SK-N-SH treated with all-trans-retinoic acid at 6 μM for 48 hours (cell line): ENCODE measurements at regions not wholly inside any gene's neighbourhood (a gene's known extent, or its start where the extent isn't known, plus 50 kb on each side); places are given as distances from the start of the nearest gene placed in this dataset.

ENCODE experiments used
- ATAC-seq: fragments of 200-7000 bp; cut with Tn5 transposase; 3 replicates; pipeline ENCODE4 v1.9.1; 2020; ENCODE audit warnings: mild to moderate bottlenecking, moderate library complexity
- ARNTL ChIP-seq: fragments of 450-650 bp; formaldehyde crosslinking; IDR thresholded peaks from 2 replicates; pipeline ENCODE4 v1.5.0; 2020; ENCODE audit warnings: low read depth, mild to moderate bottlenecking, moderate library complexity, borderline replicate concordance
- BACH2 ChIP-seq: fragments of 250-450 bp; sonication (Bioruptor Pico); IDR thresholded peaks from 2 replicates; pipeline ENCODE4 v1.9.0; 2021; ENCODE audit warnings: mild to moderate bottlenecking, borderline replicate concordance
- CSDC2 ChIP-seq: fragments of 250-450 bp; sonication (Bioruptor Pico); IDR thresholded peaks from 2 replicates; pipeline ENCODE4 v1.5.0; 2020; ENCODE audit warnings: mild to moderate bottlenecking, moderate library complexity
- CSRNP3 ChIP-seq: fragments of 250-450 bp; sonication (Bioruptor Pico); IDR thresholded peaks from 2 replicates; pipeline ENCODE4 v1.5.1; 2021; ENCODE audit warnings: mild to moderate bottlenecking, moderate library complexity
- ESRRG ChIP-seq: fragments of 250-450 bp; sonication (Bioruptor Pico); IDR thresholded peaks from 2 replicates; pipeline ENCODE4 v1.6.1; 2021; ENCODE audit warnings: mild to moderate bottlenecking
- GLIS3 ChIP-seq: fragments of 250-450 bp; sonication (Bioruptor Pico); IDR thresholded peaks from 2 replicates; pipeline ENCODE4 v1.5.0; 2020; ENCODE audit warnings: mild to moderate bottlenecking, moderate library complexity
- OSR1 ChIP-seq: fragments of 250-450 bp; sonication (Bioruptor Pico); IDR thresholded peaks from 2 replicates; pipeline ENCODE4 v1.8.0; 2022; ENCODE audit warnings: moderate library complexity, mild to moderate bottlenecking, inconsistent platforms
- PATZ1 ChIP-seq: fragments of 250-450 bp; sonication (Bioruptor Pico); IDR thresholded peaks from 2 replicates; pipeline ENCODE4 v1.8.0; 2020; ENCODE audit warnings: mild to moderate bottlenecking, moderate library complexity, borderline replicate concordance
- POU6F1 ChIP-seq: fragments of 250-450 bp; sonication (Bioruptor Pico); IDR thresholded peaks from 2 replicates; pipeline ENCODE4 v1.8.0; 2021; ENCODE audit warnings: low read depth, mild to moderate bottlenecking, moderate library complexity, borderline replicate concordance
- RARB ChIP-seq: fragments of 250-450 bp; sonication (Bioruptor Pico); IDR thresholded peaks from 2 replicates; pipeline ENCODE4 v1.8.0; 2021; ENCODE audit warnings: mild to moderate bottlenecking, moderate library complexity
- SNAI2 ChIP-seq: fragments of 250-450 bp; sonication (Bioruptor Pico); IDR thresholded peaks from 2 replicates; pipeline ENCODE4 v1.5.0; 2020; ENCODE audit warnings: mild to moderate bottlenecking, moderate library complexity
- TCF4 ChIP-seq: fragments of 250-450 bp; sonication (Bioruptor Pico); IDR thresholded peaks from 2 replicates; pipeline ENCODE4 v1.8.0; 2021; ENCODE audit warnings: mild to moderate bottlenecking, moderate library complexity, borderline replicate concordance
- TOX ChIP-seq: fragments of 250-450 bp; sonication (Bioruptor Pico); IDR thresholded peaks from 2 replicates; pipeline ENCODE4 v1.8.0; 2021; ENCODE audit warnings: mild to moderate bottlenecking, moderate library complexity, borderline replicate concordance
- TSHZ2 ChIP-seq: fragments of 250-450 bp; sonication (Bioruptor Pico); IDR thresholded peaks from 2 replicates; pipeline ENCODE4 v1.5.0; 2020; ENCODE audit warnings: mild to moderate bottlenecking, moderate library complexity
- ZC3H10 ChIP-seq: fragments of 250-450 bp; sonication (Bioruptor Pico); IDR thresholded peaks from 2 replicates; pipeline ENCODE4 v1.5.1; 2021; ENCODE audit warnings: mild to moderate bottlenecking, moderate library complexity
- ZFP3 ChIP-seq: fragments of 250-450 bp; sonication (Bioruptor Pico); IDR thresholded peaks from 2 replicates; pipeline ENCODE4 v1.5.0; 2020; ENCODE audit warnings: mild to moderate bottlenecking, moderate library complexity
- ZFP30 ChIP-seq: fragments of 450-650 bp; formaldehyde crosslinking; IDR thresholded peaks from 2 replicates; pipeline ENCODE4 v1.5.0; 2022; ENCODE audit warnings: mild to moderate bottlenecking, moderate library complexity
- ZNF565 ChIP-seq: fragments of 450-650 bp; formaldehyde crosslinking; conservative IDR thresholded peaks from 2 replicates; pipeline ENCODE4 v1.5.0; 2020; ENCODE audit warnings: low read depth, mild to moderate bottlenecking, moderate library complexity
- ZNF70 ChIP-seq: fragments of 450-650 bp; formaldehyde crosslinking; IDR thresholded peaks from 2 replicates; pipeline ENCODE4 v1.5.0; 2020; ENCODE audit warnings: mild to moderate bottlenecking, moderate library complexity
- ZNF8 ChIP-seq: fragments of 450-650 bp; formaldehyde crosslinking; IDR thresholded peaks from 2 replicates; pipeline ENCODE4 v1.5.0; 2020; ENCODE audit warnings: mild to moderate bottlenecking, moderate library complexity

GRCh38 chr1:23624440-23624839 lies 65.1 kb upstream of the ID3 start:
- ATAC-seq, result no peak
- TF ChIP-seq TSHZ2 (no peak), ZFP3 (CRISPR knock-in tag) (no peak), ZNF8 (no peak), ESRRG (no peak), OSR1 (no peak), ZC3H10 (CRISPR knock-in tag) (no peak), ZFP30 (no peak), SNAI2 (CRISPR knock-in tag) (no peak), GLIS3 (CRISPR knock-in tag) (no peak)

GRCh38 chr1:23622284-23622683 lies 63.0 kb upstream of the ID3 start:
- ATAC-seq, result no peak
- TF ChIP-seq TSHZ2 (no peak), ZFP30 (no peak), ARNTL (CRISPR knock-in tag) (no peak), ZNF8 (no peak), POU6F1 (CRISPR knock-in tag) (no peak), ZNF70 (CRISPR knock-in tag) (no peak), RARB (CRISPR knock-in tag) (no peak), TOX (CRISPR knock-in tag) (no peak), BACH2 (CRISPR knock-in tag) (no peak), PATZ1 (no peak), GLIS3 (CRISPR knock-in tag) (no peak), CSRNP3 (CRISPR knock-in tag) (no peak), OSR1 (no peak), ZC3H10 (CRISPR knock-in tag) (no peak), ZNF565 (CRISPR knock-in tag) (no peak), TCF4 (no peak), CSDC2 (CRISPR knock-in tag) (no peak)

GRCh38 chr1:23620605-23621004 lies 61.3 kb upstream of the ID3 start:
- no peak for ATAC-seq
- no peak for TF ChIP-seq CSDC2 (CRISPR knock-in tag)
- no peak for TF ChIP-seq PATZ1
- no peak for TF ChIP-seq ESRRG
- no peak for TF ChIP-seq SNAI2 (CRISPR knock-in tag)
- no peak for TF ChIP-seq CSRNP3 (CRISPR knock-in tag)
